Astrocyte (in vitro differentiated cells and primary cell): ENCODE measurements at regions not wholly inside any gene's neighbourhood (a gene's known extent, or its start where the extent isn't known, plus 50 kb on each side); places are given as distances from the start of the nearest gene placed in this dataset.

Experiments
- CTCF ChIP-seq: IDR thresholded peaks from 2 replicates; pipeline ENCODE4 v1.5.1; 2011; ENCODE audit warnings: low read depth, mild to moderate bottlenecking, inconsistent platforms, low read length, moderate library complexity; ENCODE audit not compliant: insufficient read depth
- EZH2 ChIP-seq: IDR thresholded peaks from 2 replicates; pipeline ENCODE4 v1.6.1; 2012; ENCODE audit warnings: mild to moderate bottlenecking, low read length, inconsistent platforms; ENCODE audit not compliant: insufficient read depth

- TF ChIP-seq CTCF (no peak), EZH2 (no peak)
These were observed 577.5 kb upstream of the CBLB start for GRCh38 chr3:106446271-106446670.
